Stimulated activated CD4-positive, alpha-beta T cell treated with anti-CD3 and anti-CD28 coated beads, TNF-alpha, amount 100 ng/mL, for 1 hour (primary cell): ENCODE measurements at regions not wholly inside any gene's neighbourhood (a gene's known extent, or its start where the extent isn't known, plus 50 kb on each side); places are given as distances from the start of the nearest gene placed in this dataset.
"Not testable (repeated sequence)": the region's sequence is repeated elsewhere in the genome, so short reads cannot be mapped to it uniquely, and the experiment has no call there.

Experiments
- DNase-seq, 3 donors: peaks; one replicate each; pipeline ENCODE4 v3.0.0-alpha.2; 2020; ENCODE audit warnings: low read depth in 3 of 3, low spot score in 1 of 3

GRCh38 chr9:135373820-135374219 is 105.8 kb upstream of the PPP1R26 start:
- no peak for DNase-seq

- no peak for DNase-seq
Measured at GRCh38 chr9:135374591-135374990, 105.0 kb upstream of the PPP1R26 start.

DNA sequence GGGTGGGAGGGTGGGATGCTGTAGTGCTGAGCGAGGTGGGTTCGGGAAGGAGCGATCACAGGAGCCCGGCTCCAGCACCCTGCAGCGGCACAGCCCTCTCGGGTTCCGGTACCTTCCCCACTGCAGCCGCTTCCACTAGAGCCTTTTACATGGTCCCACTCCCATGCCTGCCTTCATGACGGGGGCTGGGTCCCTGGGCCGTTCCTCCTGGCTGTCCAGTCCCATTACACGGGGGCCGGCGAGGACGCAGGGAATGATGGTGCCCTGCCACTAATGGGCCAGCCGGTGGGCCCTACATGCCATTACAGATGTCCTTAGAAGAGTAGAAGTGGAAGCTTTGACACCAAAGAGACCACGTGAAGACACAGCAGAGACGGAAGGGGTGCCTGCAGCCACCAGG is 104.6 kb upstream of the PPP1R26 start:
- no peak for DNase-seq

GRCh38 chr9:135376511-135377265 is 102.9 kb upstream of the PPP1R26 start:
- DNase-seq: no peak

GRCh38 chr9:135377431-135377830 is 102.2 kb upstream of the PPP1R26 start:
- DNase-seq: no peak

DNA sequence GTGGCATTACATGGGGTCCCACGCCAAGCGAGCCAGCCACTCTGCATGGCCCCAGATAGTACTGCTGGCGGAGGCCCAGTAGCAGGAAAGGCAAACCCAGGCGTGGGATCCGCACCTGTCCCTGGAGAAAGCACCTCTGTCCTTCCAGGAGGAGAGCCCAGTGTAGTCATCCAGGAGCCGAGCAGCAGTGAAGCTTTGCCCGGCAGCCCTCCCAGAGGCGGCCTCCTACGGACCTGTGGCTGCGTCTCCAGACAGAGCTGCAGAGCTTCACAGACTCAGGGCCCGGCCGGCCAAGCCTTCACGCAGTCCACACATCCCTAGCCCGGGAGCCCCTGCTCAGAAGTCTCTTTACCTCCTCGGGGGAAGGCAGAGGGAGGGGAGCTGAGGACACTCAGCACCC is 100.8 kb upstream of the PPP1R26 start:
- no peak for DNase-seq

- DNase-seq: no peak
Measured at GRCh38 chr9:135379540-135380267, 99.9 kb upstream of the PPP1R26 start.

DNA sequence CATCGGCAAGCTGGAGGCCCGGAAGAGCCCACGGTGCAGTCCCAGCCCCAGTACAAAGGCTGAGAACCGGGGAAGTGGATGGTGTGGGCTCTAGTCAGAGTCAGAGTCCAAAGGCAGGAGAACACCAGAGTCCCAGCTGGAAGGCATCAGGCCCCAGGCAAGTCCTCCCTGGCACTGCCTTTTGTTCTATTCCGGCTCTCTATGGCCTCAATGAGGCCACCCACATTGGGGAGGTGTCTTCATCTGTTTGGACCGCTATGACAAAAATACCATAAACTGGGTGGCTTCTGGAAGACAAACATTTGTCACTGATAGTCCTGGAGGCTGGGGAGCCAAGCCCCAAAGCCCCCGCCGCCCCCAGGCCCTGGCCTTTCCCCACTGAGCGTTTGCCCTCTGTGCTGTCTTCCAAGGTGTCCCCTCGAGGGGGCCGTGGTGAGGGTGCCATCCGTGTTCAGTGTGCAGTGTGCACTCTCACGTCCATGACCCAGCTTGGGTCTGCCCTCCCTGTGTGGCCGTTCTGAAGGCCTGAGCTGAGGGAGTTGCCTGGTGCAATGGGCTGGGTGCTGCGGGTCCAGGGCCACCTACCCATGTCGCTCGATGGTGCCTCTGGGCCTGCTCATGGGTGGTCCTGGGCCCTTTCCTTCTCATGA is 99.1 kb upstream of the PPP1R26 start:
- DNase-seq: no peak

GRCh38 chr9:135381762-135382310 is 97.7 kb upstream of the PPP1R26 start:
- no peak for DNase-seq

GRCh38 chr9:135384226-135384625 is 95.4 kb upstream of the PPP1R26 start:
- no peak for DNase-seq

GRCh38 chr9:135384815-135385405 is 94.7 kb upstream of the PPP1R26 start:
- not testable (repeated sequence) for DNase-seq

DNA sequence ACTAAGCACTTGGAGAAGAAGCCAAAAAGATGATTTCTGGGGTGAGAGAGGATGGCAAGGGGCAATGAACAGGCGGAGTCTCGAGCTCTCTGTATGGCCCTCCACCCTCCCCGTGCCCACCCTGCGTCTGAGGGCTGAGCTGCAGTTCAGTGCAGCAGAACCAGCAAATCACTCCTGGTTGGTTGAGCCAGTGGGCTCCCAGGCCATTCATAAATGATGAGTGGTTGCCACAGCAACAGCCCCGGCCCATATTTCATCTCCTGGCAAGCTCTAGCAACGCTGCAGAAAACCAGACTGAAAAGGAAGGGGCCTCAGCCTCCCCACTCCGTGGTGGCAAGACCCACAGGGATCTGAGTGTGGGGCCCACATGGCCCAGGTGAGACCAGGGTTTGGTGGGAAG is 93.8 kb upstream of the PPP1R26 start:
- DNase-seq: no peak

- no peak for DNase-seq
Measured at GRCh38 chr9:135387976-135388375, 91.6 kb upstream of the PPP1R26 start.

- no peak for DNase-seq
Measured at GRCh38 chr9:135388530-135388929, 91.1 kb upstream of the PPP1R26 start.

- DNase-seq: no peak
Measured at GRCh38 chr9:135391759-135392158, 87.8 kb upstream of the PPP1R26 start.

DNA sequence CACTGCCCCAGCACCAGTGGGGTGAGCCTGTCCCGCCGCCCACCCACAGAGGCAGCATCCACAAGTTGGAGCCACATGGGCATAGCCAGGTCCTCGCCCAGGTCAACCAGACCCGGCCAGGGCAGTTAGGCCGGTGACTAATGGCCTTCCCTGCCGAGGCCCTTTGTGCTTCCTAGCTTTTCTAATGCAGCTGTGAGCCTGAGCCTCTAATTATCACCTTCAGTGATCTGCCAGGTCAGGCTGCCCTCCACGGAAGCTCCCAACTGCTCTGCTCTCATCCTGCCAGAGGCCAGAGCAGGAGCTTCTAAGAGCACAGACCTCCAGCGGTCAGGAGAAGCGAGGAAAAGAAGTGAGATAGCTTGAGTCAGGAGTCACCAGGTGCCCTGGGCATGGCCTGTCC is 87.1 kb upstream of the PPP1R26 start:
- no peak for DNase-seq

- DNase-seq: no peak
Measured at GRCh38 chr9:135394131-135394530, 85.5 kb upstream of the PPP1R26 start.

- no peak for DNase-seq
Measured at GRCh38 chr9:135394699-135395645, 84.6 kb upstream of the PPP1R26 start.

GRCh38 chr9:135397142-135397541 is 82.4 kb upstream of the PPP1R26 start:
- DNase-seq: no peak

- DNase-seq: no peak
Measured at GRCh38 chr9:135399000-135399649, 80.5 kb upstream of the PPP1R26 start.
